Medulla oblongata (tissue), 1 donor: ENCODE measurements at regions not wholly inside any gene's neighbourhood (a gene's known extent, or its start where the extent isn't known, plus 50 kb on each side); places are given as distances from the start of the nearest gene placed in this dataset.
A peak's percentile ranks its signal among the peaks of the same experiment; 100 is the strongest.

Source experiments
- DNase-seq: peaks from one replicate; pipeline ENCODE4 v3.0.0-alpha.2; 2015; ENCODE audit errors: extremely low spot score

DNA sequence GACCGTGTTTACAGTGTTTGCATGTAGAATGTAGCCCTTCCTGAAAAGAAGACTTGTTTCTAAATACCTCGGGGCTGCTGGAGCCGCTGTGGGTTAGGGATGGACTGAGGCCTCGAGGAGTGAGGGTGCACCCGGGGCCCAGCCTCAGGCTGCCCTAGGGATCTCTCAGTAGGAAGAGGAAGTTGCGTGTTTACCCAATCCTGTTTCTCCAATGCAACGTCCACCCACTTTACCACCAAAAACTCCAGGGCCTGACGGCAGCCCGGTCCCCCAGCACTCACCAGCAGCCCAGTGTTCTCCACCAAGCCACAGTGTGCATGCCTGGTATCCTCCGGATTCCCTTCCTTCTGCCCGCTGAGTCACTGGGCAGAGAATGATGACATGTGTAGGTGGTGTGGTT, 255.8 kb downstream of the GLI2 start:
- no peak for DNase-seq

DNA sequence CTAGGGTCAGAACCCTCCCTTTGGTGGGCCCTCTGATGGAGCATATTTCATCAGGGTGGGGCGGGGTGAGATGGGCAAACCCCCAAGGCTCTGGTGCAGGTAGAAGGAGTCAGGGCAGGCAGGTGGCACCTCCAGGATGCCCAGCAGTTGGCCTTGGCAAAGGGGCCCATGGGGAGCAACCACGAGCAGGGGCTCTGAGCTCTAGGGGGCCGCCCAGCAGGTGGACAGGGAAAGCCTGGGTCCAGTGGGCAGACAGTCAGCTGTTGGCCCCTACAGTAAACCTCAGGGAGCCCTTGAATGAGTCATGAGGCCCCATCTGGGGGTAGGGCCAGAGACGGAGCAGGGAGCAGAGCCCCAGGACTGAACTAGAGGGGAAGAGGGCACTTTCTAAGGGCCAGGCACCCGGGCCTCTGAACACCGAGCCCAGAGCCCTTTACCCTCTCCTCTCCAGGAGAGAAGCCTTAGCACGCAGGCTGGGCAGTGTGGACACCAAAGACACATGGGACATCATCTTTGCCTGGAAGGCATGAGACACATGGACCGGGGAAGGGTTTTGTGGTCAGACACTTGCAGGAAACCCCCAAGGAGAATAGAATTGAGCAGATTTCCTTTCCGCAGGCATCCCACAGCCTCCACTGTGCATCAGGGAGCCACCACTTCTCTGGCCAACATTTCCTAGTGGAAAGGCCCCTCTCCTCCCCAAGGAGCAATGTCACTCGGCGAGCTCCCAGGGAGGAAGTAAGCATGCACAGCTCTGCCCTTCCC, 257.3 kb downstream of the GLI2 start:
- DNase-seq, result no peak

DNA sequence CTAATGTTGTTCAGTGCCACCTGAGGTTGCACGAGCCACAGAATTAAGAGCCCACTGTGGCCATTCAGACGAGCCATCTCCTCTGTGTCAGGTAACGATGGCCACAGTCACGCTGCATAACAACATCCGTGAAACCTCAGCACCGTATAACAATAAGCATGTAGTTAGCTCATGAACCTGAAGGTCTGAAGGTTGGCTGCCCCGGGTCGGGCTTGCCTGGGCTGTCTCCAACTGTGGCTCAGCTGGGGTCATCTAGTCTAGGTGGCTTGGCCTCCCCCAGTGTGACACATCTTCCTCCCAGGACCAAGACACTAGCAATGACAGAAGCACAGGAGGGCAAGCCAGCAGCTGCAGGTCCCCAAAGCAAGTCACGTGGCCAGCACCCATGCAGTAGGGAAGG, 258.0 kb downstream of the GLI2 start:
- no peak for DNase-seq

DNA sequence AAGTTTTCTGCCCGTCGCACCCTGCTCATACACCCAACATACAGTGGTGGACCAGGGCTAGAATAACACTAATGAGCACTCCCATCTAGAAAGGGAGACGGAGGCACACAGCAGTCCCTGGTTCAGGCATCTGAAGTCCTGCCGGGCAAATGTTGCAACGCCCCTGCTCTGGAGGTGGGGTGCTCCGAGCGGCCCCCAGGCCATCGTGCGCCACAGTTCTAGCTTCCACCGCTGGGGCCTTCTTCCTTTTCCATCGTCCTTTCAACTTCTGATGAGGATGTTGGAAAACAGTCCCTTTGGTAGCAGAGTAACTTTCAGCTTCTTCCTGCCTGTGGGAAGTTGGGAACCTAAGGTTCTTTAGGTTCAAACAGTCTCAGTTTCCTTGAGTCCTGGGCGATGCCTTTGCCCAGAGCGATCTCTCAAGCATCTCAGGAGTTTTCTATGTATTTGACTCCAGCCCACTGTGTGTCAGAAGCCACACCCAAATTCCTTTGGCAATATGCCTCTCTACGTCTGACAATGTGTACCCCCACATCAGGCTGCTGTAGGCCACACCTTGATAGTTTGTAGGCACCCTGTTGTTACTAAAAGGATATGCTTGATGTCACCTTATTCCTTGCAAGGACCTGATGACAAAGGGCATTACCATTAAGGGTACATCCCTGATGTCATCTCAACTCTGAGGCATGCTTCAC, 258.8 kb downstream of the GLI2 start:
- no peak for DNase-seq

DNA sequence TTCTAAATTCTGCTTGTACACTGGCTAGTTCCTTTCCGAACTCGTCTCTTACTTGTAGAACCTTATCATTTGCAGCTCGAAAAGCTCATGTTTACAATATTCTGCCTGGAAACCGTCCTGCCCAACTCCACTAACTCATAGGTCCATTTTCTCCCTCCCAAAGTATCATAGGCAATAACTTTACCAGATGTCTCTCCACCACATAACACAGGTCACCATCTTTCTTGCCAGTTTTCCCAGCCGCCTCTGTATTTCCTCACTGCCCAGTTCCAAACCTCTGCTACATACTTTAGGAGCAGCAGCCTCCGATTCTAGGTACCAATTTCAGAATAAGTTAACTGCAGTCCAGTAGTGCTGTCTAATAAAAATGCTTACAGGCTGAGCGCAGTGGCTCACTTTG, 259.5 kb downstream of the GLI2 start:
- no peak for DNase-seq

DNA sequence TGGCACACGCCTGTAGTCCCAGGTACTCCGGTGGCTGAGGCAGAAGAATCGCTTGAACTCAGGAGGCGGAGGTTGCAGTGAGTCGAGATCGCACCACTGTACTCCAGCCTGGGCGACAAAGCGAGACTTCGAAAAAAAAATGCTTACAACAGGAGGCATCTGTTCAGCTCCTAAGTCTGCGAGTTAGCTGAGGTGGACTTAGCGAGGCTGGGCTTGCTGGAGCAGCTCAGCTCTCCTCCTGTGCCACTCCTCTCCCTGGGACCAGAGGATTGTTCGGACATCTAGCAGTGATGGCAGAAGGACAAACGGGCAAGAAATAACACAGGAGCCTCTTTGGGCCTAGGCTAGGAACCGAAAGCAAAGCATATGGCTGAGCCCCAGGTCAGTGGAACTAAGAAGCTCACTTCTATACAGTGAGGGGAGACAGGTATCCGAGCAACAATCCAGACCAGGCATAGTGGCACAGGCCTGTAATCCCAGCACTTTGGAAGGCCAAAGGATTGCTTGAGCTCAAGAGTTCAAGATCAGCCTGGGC, 260.1 kb downstream of the GLI2 start:
- no peak for DNase-seq

DNA sequence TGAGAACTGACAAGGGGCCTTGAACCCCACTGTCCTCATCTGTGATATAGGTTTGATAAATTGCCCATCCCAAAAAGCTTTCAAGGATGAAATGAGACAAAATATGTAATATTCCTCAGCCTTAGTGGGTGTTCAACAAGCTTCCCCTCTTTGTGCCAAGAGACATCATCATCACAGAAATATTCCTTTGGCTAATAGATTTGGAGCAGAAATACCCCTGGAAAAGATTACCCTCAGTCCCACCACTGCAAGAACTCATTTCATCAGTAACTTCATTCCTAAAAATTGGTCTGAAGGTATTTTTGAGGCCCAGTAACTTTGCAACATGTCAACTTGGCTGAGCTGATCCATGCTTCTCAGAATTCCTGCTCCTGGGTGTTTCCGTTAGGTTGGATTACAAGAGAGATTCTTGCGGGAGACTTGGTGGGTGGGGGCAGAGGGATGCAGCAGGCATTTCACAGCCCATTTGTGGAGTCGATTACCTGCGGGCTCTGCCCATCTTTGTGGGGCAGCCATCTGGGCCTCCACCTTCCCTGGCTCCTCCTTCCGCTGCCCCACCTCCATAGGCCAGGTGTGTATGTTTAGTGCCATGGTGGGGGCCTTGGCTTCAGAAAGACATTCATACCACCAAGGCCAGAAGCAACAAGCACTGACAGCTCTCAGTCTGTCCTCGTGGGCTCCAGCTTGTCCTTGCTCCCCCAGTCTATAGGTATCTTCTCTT, 263.9 kb downstream of the GLI2 start:
- DNase-seq, result no peak

DNA sequence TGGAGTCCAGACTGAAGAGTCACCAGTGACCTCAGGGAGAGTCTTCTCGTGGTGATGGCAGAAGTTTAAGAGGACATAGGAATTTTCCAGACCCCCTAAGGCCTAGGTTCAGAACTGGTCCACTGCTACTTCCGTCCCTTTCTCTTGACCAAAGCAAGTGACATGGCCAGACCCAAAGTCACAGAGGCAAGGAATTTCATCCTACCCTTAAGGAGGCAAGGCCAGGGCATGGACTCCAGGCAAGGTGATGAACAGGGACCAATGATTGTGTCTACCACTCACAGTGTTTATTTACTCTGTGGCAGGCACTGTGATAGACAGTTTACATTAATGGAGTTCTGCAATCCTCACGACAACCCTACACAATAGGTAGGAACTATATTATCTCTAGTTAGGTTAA, 265.1 kb downstream of the GLI2 start:
- no peak for DNase-seq

DNA sequence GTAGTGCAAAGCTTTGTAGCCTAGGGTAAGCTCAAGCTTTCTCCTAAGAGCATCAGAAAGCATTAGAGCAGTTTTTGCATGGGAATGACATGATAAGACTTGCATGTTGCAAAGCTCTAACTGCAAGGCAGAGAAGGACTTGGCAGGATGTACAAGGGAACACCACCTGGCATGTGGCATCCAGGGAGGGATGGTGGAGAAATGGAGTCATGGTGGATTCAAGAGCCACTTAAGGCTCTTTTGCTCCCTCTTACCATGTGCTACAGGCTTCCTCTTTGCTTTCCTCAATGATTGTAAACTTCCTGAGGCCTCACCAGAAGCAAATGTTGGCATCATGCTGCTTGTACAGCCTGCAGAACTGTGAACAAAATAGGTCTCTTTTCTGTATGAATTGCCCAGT, 266.0 kb downstream of the GLI2 start:
- DNase-seq, result no peak

DNA sequence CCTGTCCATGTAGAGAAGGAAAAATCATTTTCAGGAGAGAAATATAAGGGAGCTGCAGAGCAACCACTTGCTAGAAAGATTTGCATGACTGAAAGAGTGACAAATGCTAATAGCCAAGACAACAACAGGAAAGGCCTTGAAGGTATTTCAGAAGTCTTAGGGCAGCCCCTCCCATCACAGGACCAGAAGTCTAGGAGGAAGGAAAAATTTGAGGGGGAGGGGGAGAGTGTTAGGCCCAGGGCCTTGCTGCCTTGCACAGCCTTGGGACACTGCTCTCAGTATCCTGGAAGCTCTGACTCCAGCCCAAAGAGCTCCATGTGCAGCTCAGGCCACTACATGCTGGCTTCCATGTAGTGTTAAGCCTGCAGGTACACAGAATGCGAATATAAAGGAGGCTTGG, 266.9 kb downstream of the GLI2 start:
- no peak for DNase-seq

DNA sequence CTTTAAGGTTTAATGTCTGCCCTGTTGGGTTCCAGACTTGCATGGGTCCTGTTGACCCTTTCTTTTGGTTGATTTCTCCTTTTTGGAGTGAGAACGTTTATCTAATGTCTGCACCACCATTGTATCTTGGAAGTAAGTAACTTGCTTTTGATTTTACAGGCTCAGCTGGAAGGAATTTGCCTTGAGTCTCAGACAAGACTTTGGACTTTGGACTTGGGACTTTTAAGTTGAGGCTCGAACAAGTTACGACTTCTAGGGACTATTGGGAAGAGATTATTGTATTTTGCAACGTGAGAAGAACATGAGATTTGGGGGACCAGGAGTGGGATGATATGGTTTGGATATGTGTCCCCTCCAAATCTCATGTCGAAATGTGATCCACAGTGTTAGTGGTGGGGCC, 267.7 kb downstream of the GLI2 start:
- no peak for DNase-seq

DNA sequence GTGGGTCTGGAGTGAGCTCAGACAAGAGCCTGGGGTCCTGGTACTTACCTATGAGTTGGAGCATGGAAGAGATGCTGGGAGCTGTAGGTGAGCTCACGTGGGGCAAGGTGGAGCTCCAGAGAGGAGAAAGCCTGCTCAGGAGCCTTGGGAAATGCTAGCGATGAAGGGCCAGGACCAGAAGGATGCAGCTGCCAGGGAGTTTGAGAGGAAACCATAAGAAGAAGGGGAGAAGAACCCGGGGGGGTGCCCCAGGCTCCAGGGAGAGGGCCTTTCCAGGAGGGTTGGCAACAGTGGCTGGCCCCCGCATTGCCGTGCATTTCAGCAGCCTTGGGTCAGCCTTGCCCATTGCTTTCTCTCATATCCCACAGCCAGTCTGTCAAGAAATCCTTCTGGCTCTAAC, 268.7 kb downstream of the GLI2 start:
- no peak for DNase-seq

DNA sequence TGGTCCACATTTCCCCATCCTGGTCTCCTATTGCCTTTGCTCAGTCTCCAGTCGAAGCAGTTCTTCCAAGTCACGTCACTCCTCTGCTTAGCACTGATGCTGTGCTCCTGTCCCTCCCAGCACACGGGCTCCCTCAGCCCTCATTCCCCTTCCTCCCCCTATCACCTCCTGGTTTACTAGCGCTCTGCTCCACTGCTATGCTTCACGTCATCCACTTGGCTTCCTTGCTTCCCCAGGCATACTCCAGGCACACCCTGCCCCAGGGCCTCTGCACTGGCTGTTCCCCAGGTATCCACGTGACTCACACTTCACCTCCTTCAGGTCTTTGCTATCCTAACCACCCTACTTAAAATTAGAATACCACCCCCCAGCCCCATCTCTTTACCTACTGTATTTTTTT, 269.3 kb downstream of the GLI2 start:
- no peak for DNase-seq

DNA sequence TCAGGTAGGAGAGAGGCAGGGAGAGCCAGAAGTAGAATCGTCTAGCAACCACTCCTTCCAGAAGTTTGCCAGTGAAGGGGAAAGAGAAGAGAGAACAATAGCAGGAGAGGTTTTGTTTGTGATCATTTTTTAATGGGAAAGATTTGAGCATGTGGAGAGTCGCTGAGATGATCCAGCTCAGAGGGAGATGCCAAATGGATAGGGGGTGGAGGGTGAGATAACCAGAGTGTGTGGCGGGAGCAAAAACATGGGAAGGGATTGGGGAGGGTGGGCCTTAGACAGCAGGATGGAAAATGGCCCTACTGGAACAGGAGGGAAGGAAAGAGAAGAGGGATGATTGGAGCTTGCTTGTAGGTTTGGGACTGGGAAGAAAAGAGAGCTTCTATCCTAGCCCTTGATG, 269.8 kb downstream of the GLI2 start:
- DNase-seq, result no peak

DNA sequence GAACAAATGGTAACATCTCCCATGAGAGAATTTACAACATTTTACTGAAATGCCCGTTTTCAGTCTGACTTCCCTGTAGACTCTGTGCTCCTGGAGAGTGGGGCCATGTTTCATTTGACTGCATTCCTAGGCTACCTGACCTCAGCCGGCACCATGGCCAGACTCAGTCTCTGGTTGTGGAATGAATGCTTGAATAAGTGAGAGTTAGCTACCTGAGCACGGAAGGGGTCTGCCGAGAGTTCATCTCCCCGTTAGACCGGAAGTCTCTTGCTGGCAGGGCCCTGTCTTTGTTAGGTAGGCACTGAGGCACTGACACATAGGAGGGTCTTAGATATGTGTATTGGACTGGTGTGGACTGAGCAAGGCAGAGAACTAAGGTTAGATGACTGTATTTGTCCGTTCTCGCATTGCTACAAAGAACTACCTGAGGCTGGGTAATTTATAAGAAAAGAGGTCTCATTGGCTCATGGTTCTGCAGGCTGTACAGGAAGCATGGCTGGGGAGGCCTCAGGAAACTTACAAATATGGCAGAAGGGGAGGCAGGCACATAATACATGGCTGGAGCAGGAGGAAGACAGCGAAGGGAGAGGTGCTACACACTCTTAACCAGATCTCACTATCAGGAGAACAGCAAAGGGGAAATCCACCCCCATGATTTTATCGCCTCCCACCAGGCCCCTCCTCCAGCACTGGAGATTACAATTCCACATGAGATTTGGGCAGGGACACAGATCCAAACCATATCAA, 271.2 kb downstream of the GLI2 start:
- DNase-seq, result no peak

DNA sequence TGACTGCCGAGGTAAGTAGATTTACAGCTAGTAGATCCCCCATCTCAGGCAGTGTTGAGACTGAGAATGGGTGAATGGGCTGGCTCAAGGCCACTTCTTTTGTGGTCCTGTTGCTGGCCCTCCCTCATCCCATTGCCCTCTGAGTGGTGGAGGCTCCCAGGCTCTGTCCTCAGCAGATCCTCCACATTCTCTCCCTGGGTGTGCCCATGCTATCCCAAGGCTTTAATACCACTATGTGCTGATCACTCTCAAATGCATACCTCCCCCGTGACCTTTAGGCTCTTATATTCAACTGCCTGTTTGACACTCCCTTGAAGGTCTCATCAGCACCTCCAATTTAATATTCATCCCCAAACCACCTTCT, 271.8 kb downstream of the GLI2 start:
- DNase-seq, result no peak

DNA sequence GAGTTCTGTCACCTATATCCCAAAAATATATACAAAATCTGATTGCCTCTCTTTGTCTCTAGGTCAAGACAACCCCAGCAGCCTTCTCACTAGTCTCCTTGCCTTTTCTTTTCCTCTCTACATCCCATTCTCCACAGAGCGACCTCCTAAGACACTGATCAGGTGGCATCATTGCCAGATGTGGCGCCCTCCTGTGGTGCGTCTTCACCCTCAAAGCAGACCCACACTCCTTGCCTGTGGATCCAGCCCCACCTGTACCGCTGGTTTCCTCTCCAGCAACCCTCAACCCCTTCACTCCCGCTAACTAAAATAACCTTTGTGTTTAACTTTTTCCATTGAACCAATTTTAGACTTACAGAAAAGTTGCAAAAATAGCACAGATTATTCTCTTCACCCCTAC, 273.3 kb downstream of the GLI2 start:
- no peak for DNase-seq

DNA sequence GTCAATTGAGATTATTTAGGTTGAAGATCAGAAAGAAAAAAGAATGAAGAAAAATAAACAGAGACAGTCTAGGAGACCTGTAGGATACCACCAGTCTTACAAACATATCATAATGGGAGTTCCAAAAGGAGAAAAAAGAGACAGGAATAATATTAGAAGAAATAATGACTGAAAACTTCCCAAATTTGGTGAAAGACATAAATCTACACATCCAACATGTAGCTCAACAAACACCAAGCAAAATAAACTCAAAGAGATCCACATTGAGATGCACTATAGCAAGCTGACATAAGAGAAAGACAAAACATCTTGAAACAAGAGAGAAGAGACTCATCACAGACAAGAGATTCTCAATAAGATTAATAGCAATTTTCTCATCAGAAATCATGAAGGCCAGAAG, 274.0 kb downstream of the TFCP2L1 start:
- DNase-seq, result no peak

DNA sequence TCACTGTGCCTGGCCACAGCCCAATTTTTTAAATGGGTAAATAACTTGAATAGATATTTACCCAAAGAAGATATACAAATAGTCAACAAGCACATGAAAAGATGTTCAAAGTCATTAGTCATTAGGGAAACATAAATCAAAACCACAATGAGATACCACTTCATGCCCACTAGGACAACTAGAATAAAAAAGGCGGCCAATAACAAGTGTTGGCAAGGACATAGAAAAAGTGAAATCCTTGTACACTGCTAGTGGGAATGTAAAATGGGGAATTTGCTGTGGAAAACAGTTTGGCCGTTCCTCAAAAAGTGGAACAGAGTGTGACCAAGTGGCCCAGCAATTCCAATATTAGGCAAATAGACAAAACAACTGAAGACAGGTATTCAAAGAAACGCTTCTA, 270.1 kb downstream of the TFCP2L1 start:
- no peak for DNase-seq

DNA sequence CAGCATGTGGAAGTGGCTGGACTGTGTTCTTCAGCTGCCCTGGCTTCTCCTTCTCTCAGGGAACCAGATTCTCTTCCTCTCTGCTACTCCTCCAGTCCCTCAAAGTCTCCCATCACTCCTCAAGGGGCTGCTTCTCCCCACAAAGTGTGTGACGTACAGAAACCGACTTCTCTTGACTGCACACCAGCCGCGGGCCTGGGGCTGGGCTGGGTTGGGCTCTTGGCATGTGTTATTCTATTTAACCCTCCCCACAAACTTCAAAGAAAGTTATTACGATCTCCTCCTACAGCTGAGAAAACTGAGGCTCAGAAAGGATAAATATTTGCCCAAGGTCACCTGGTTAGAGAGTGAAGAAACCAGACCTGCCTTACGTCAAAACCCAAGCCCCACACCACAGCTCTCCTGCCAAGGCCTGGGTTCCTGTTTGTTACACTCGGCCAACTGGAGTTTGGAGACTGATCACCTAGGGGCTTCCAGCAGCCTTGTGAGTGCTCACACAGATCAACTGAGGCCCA, 269.0 kb downstream of the TFCP2L1 start:
- DNase-seq, result peak; percentile 28

DNA sequence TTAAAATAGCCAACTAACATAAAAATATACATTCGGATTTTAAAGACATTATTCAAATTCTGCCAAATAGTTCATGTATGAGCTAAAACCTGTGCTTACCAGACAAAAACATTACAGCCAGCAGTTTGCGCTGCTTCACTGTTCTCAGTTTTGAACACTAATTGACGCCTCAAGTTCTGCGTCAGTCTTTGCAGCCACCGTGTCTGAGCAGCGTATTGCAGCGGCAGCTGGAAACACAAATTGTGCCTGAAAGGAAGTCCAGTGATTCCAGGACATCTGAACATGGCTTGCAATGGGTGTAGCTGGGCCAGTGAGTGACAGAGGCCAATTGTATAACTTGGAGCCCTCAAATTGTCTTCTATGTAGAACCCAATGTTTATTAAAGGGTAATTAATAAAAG, 267.6 kb downstream of the TFCP2L1 start:
- DNase-seq, result peak; percentile 14
